Type B pancreatic cell (in vitro differentiated cells): ENCODE measurements at regions not wholly inside any gene's neighbourhood (a gene's known extent, or its start where the extent isn't known, plus 50 kb on each side); places are given as distances from the start of the nearest gene placed in this dataset.

Experiments
- DNase-seq: peaks from one replicate; pipeline ENCODE4 v3.0.0; 2021; ENCODE audit warnings: mixed read lengths; ENCODE audit not compliant: unreplicated experiment; ENCODE audit errors: extremely low spot score
- H3K27ac Mint-ChIP-seq: 2 replicates; pipeline ENCODE4 v1.8.0; 2021; ENCODE audit warnings: mild to moderate bottlenecking, mixed read lengths
- H3K27me3 Mint-ChIP-seq: 2 replicates; pipeline ENCODE4 v1.8.0; 2021; ENCODE audit warnings: mixed read lengths
- H3K36me3 Mint-ChIP-seq: 2 replicates; pipeline ENCODE4 v1.8.0; 2021; ENCODE audit warnings: mixed read lengths
- H3K4me1 Mint-ChIP-seq: one replicate; pipeline ENCODE4 v1.8.0; 2021; ENCODE audit warnings: mixed read lengths; ENCODE audit not compliant: unreplicated experiment
- H3K4me3 Mint-ChIP-seq: 2 replicates; pipeline ENCODE4 v1.8.0; 2021; ENCODE audit warnings: mild to moderate bottlenecking, mixed read lengths
- H3K9me3 Mint-ChIP-seq: 2 replicates; pipeline ENCODE4 v1.8.0; 2021; ENCODE audit warnings: mixed read lengths
- TF ChIP-seq, protein P1 (sequence below): fragments of 200-600 bp; sonication (generic); conservative IDR thresholded peaks from 2 replicates; pipeline ENCODE4 v1.5.0; 2021; ENCODE audit warnings: antibody characterized with exemption, mild to moderate bottlenecking

GRCh38 chr6:143585241-143585640 is 73.7 kb upstream of the FUCA2 start:
- Mint-ChIP-seq H3K36me3 (no peaks in the 10 kb centered on the region), H3K4me1 (no peaks in the 10 kb centered on the region), H3K27me3 (no peaks in the 10 kb centered on the region), H3K27ac (no peak overlapping the region), H3K9me3 (peaks cover 4% of the 10 kb centered on the region), H3K4me3 (no peak overlapping the region)
- no peak for DNase-seq
- TF ChIP-seq, protein P1, sequence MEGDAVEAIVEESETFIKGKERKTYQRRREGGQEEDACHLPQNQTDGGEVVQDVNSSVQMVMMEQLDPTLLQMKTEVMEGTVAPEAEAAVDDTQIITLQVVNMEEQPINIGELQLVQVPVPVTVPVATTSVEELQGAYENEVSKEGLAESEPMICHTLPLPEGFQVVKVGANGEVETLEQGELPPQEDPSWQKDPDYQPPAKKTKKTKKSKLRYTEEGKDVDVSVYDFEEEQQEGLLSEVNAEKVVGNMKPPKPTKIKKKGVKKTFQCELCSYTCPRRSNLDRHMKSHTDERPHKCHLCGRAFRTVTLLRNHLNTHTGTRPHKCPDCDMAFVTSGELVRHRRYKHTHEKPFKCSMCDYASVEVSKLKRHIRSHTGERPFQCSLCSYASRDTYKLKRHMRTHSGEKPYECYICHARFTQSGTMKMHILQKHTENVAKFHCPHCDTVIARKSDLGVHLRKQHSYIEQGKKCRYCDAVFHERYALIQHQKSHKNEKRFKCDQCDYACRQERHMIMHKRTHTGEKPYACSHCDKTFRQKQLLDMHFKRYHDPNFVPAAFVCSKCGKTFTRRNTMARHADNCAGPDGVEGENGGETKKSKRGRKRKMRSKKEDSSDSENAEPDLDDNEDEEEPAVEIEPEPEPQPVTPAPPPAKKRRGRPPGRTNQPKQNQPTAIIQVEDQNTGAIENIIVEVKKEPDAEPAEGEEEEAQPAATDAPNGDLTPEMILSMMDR, result no peak

DNA sequence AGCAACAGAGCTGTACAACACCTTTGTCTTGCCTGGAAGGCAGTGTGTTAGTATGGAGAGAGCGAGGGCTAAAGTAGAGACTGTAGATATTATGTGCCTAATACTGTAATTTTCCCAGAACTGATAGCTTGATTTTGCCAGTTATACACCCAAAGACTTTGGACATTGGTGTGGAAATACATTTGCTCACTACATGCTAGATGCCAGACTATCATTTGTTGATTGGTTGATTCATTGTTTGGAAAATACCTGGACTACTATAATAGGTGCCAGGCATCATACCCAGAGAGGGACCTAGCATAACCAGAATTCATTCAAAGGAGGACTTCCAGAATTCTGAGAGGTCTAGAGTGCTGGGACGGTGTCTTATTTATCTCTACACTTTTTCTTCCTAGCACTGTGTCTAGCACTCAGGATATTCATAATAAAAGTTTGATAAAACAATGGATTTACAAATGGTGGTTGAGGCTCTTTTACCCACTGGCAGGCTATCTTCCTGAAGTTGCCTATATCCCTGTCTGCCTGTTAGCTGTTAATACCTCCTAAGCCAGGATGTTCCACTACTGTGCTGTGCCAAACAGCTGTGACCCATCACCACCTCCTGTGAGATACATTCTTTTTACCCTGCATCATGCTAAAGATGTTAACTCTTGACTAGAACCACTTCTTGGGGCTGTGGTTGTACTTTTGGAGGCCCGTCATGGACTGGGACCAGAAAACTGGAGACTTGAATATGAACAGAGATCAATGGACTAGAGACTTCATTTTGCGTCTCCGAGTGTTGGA is 72.2 kb upstream of the FUCA2 start:
- DNase-seq, result no peak
- TF ChIP-seq, protein P1, result no peak
- Mint-ChIP-seq H3K27ac (no peak overlapping the region), H3K4me3 (no peak overlapping the region), H3K36me3 (no peaks in the 10 kb centered on the region), H3K27me3 (no peaks in the 10 kb centered on the region), H3K9me3 (peaks cover 4% of the 10 kb centered on the region), H3K4me1 (no peaks in the 10 kb centered on the region)

DNA sequence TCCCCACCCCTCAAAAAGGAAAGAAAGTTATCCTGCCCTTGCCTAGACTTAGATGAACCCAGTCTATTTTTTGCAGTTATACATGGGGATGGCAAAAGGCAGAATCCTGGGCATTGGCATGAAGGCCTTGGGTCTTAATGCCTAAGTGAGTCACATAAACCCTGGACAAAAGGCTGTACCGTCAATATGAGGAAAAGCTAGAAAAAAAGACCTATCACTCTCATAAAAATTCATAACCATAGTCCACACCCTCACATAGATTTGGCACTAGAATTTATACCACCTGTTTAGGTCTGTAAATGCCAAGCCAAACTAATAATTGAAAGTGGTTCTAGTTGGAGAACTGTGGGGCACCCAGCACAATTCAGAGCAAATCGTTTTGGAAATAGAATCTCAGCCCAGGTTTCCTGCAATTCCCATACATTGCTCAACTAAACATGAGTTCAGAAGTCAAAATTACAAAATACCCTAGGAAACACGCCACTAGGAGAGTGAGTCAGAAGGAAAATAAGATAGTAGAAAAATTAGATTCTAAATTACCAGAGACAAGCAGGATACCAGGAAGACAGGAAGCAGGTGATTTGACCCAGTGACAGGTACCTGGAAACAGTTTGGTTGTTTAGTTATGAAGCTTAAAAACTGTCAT is 70.4 kb upstream of the FUCA2 start:
- no peaks in the 10 kb centered on the region for H3K27me3 Mint-ChIP-seq
- TF ChIP-seq, protein P1, result no peak
- H3K27ac Mint-ChIP-seq, result no peak overlapping the region
- H3K9me3 Mint-ChIP-seq, result no peaks in the 10 kb centered on the region
- no peaks in the 10 kb centered on the region for H3K36me3 Mint-ChIP-seq
- no peak for DNase-seq
- no peaks in the 10 kb centered on the region for H3K4me1 Mint-ChIP-seq
- H3K4me3 Mint-ChIP-seq, result no peak overlapping the region

DNA sequence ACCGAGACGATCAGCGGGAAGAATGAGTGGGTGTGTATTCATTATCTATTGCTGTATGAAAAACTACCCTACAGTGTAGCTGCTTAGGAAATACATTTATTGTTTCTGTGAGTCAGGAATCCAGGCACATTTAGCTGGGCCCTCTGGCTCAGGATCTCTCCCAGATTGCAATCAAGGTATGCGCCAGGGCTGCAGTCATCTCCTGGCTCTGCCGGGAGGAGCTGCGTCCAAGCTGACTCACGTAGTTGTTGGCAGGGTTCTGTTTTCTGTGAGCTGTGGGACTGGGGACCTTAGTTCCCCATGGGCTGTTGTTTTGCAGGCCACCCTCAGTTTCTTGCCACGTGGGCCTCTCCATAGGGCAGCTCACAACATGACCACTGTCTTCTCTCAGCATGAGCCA is 68.2 kb upstream of the FUCA2 start:
- Mint-ChIP-seq H3K9me3 (no peaks in the 10 kb centered on the region), H3K4me1 (peaks cover 6% of the 10 kb centered on the region), H3K36me3 (no peaks in the 10 kb centered on the region), H3K27ac (no peak overlapping the region), H3K4me3 (no peak overlapping the region), H3K27me3 (no peaks in the 10 kb centered on the region)
- DNase-seq, result no peak
- TF ChIP-seq, protein P1, result no peak

DNA sequence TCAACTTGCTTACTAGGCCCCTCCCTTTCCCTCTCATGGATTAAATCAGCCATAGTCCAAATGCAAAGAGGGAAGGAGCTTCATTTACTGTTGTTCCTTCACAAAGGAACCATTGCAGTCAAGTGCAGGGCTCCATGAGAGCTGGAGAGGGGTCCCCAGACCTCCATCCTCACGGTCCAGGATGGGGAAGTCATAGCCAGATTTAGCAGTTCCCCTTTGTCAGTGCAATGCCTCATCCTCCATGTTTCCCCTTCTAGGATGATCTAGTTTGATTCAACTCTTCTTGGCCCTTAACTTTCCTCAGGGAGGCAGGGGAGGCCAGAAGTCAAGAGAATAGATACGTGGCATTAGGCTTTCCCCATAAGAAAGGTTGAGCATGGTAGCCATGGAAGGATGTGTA is 66.5 kb upstream of the FUCA2 start:
- Mint-ChIP-seq H3K9me3 (no peaks in the 10 kb centered on the region), H3K27ac (no peak overlapping the region), H3K4me3 (no peak overlapping the region), H3K4me1 (peaks cover 6% of the 10 kb centered on the region), H3K36me3 (no peaks in the 10 kb centered on the region), H3K27me3 (no peaks in the 10 kb centered on the region)
- TF ChIP-seq, protein P1, result no peak
- DNase-seq, result no peak
